ENCODE measurements at regions not wholly inside any gene's neighbourhood (a gene's known extent, or its start where the extent isn't known, plus 50 kb on each side); places are given as distances from the start of the nearest gene placed in this dataset.

DNA sequence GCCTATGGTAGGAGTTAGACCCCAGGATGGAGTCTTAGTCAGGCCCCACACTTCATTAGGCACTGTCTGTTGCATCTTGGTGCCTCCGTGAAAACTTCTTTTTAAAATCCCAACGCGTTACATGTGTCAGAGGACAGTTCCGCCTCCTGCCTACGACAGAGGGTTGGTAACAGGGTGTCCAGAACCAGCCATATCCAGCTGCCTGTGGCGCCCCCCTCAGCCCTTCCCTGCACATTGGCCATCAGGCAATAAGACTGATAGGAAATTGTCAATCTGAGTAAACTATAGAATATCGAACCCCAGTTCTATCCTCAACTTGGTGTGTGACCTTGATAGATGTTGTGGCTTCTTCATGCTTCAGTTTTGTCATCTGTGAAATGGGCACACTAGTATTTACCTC is 108.6 kb upstream of the CSF3R start:
- TF ChIP-seq, protein P1, sequence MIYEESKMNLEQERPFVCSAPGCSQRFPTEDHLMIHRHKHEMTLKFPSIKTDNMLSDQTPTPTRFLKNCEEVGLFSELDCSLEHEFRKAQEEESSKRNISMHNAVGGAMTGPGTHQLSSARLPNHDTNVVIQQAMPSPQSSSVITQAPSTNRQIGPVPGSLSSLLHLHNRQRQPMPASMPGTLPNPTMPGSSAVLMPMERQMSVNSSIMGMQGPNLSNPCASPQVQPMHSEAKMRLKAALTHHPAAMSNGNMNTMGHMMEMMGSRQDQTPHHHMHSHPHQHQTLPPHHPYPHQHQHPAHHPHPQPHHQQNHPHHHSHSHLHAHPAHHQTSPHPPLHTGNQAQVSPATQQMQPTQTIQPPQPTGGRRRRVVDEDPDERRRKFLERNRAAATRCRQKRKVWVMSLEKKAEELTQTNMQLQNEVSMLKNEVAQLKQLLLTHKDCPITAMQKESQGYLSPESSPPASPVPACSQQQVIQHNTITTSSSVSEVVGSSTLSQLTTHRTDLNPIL (CRISPR knock-in tag; IDR thresholded peaks at IDR 0.05; ENCODE audit: low read depth): no peak
- TF ChIP-seq ZC3H10 (CRISPR knock-in tag; IDR thresholded peaks at IDR 0.05) (no peak), PPARA (CRISPR knock-in tag; IDR thresholded peaks at IDR 0.05; ENCODE audit: borderline replicate concordance) (no peak), RARB (CRISPR knock-in tag; IDR thresholded peaks at IDR 0.05) (no peak), ZNF70 (CRISPR knock-in tag; IDR thresholded peaks at IDR 0.05) (no peak), ZFP3 (CRISPR knock-in tag; IDR thresholded peaks at IDR 0.05) (no peak), ZNF8 (CRISPR knock-in tag; IDR thresholded peaks at IDR 0.05) (no peak), ARNTL (CRISPR knock-in tag; IDR thresholded peaks at IDR 0.05; ENCODE audit: borderline replicate concordance, low read depth) (no peak)
- TF ChIP-seq, protein P2, sequence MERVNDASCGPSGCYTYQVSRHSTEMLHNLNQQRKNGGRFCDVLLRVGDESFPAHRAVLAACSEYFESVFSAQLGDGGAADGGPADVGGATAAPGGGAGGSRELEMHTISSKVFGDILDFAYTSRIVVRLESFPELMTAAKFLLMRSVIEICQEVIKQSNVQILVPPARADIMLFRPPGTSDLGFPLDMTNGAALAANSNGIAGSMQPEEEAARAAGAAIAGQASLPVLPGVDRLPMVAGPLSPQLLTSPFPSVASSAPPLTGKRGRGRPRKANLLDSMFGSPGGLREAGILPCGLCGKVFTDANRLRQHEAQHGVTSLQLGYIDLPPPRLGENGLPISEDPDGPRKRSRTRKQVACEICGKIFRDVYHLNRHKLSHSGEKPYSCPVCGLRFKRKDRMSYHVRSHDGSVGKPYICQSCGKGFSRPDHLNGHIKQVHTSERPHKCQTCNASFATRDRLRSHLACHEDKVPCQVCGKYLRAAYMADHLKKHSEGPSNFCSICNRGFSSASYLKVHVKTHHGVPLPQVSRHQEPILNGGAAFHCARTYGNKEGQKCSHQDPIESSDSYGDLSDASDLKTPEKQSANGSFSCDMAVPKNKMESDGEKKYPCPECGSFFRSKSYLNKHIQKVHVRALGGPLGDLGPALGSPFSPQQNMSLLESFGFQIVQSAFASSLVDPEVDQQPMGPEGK (CRISPR knock-in tag; IDR thresholded peaks at IDR 0.05; ENCODE audit: borderline replicate concordance): no peak
- TF ChIP-seq, protein P3, sequence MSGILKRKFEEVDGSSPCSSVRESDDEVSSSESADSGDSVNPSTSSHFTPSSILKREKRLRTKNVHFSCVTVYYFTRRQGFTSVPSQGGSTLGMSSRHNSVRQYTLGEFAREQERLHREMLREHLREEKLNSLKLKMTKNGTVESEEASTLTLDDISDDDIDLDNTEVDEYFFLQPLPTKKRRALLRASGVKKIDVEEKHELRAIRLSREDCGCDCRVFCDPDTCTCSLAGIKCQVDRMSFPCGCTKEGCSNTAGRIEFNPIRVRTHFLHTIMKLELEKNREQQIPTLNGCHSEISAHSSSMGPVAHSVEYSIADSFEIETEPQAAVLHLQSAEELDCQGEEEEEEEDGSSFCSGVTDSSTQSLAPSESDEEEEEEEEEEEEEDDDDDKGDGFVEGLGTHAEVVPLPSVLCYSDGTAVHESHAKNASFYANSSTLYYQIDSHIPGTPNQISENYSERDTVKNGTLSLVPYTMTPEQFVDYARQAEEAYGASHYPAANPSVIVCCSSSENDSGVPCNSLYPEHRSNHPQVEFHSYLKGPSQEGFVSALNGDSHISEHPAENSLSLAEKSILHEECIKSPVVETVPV (CRISPR knock-in tag; IDR thresholded peaks at IDR 0.05): no peak
